ENCODE measurements at regions not wholly inside any gene's neighbourhood (a gene's known extent, or its start where the extent isn't known, plus 50 kb on each side); places are given as distances from the start of the nearest gene placed in this dataset.

DNA sequence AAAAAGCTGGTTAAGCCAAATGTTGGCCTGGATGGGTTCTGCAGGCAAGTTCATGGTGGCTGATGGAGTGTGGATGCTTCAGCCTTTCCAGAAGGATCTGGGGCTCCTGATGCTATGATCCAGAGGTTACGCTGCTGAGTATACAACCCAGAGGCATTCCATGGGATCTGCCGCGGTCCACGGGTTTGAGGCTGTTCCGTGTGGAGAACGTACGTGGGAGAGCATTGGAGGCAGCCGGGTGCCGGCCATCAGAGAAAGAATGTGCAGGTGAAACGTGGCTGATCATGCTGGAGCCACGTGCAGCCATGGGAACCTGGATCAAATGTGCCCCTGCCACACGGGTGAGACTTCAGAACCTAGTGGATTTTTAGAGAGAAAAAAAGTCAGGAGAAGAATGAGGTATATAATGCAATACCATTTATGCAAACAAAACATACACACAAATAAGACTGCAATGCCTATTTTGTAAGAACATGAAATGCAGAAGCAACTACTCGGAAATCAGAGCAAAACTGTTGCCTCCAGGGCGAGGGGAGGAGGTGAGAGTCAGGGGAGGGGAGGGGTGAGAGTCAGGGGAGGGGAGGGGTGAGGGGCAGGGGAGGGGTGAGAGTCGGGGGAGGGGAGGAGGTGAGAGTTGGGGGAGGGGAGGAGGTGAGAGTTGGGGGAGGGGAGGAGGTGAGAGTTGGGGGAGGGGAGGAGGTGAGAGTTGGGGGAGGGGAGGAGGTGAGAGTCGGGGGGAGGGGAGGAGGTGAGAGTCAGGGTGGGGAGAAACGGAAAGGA lies 116.5 kb upstream of the C1orf174 start:
- TF ChIP-seq EZH2phosphoT487 (IDR thresholded peaks at IDR 0.05; ENCODE audit: borderline replicate concordance, low read length): no peak
- TF ChIP-seq, protein P1, sequence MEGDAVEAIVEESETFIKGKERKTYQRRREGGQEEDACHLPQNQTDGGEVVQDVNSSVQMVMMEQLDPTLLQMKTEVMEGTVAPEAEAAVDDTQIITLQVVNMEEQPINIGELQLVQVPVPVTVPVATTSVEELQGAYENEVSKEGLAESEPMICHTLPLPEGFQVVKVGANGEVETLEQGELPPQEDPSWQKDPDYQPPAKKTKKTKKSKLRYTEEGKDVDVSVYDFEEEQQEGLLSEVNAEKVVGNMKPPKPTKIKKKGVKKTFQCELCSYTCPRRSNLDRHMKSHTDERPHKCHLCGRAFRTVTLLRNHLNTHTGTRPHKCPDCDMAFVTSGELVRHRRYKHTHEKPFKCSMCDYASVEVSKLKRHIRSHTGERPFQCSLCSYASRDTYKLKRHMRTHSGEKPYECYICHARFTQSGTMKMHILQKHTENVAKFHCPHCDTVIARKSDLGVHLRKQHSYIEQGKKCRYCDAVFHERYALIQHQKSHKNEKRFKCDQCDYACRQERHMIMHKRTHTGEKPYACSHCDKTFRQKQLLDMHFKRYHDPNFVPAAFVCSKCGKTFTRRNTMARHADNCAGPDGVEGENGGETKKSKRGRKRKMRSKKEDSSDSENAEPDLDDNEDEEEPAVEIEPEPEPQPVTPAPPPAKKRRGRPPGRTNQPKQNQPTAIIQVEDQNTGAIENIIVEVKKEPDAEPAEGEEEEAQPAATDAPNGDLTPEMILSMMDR (IDR thresholded peaks at IDR 0.05; ENCODE audit: low read depth, low read length, poor library complexity, severe bottlenecking): no peak
- H3K4me1 ChIP-seq (ENCODE audit: control insufficient read depth, low read length): peaks cover 96% of the 10 kb centered on the region
- H3F3A ChIP-seq (ENCODE audit: control insufficient read depth, insufficient read depth): peaks cover 22% of the 10 kb centered on the region
- no peaks in the 10 kb centered on the region for H3K27me3 ChIP-seq (ENCODE audit: control insufficient read depth, low read length)
- H3K4me2 ChIP-seq (ENCODE audit: low read length): peak overlapping the region; percentile 40
- peak overlapping the region; percentile 48 for H3K27ac ChIP-seq (ENCODE audit: low read depth, low read length)
- H4K20me1 ChIP-seq (ENCODE audit: control insufficient read depth, insufficient read depth, low read depth, low read length): no peaks in the 10 kb centered on the region
- no peaks in the 10 kb centered on the region for H3K9me2 ChIP-seq (replicated peaks; ENCODE audit: control insufficient read depth, low read length)
- peak overlapping the region; percentile 31 for H3K4me3 ChIP-seq (ENCODE audit: low read length)
- H3K79me2 ChIP-seq (ENCODE audit: control insufficient read depth, low read length): no peaks in the 10 kb centered on the region; the same call in 1 of the 2 replicates
- H3K9me3 ChIP-seq (ENCODE audit: control insufficient read depth, insufficient read depth, low read length): no peaks in the 10 kb centered on the region
- H3K36me3 ChIP-seq (ENCODE audit: control insufficient read depth, low read length): peaks cover 31% of the 10 kb centered on the region

DNA sequence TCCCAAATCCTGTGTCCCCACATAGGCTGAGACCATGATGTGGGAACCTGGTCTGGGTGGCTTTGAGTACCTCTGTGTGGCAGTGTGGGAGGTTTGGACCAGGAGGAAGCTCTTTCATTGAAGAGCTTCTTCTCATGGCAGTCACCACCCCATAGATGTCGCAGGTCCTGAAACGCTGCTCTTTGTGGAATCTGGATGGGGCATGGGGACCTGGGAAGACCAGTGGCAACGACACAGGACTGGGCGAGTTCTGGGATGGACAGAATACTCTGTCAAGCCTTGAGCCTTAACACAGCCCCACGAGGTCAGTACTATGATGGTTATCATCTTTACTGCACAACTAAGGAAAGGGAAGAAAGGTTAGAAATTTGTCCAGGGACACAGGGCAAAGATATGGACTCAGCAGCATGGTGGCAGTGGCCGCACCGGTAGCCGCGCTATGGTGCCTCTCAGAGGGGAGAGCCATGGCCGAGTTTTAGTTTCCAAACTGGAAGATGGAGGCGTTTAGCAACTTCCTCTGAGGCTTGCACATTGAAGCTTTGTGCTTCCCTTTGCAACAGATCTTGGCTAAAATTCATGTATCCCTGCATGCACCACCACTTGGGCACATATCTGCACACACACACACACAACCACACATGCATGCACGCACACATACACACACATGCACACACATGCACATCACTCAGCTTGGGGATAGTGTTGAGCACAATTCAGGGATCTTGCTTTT lies 117.7 kb upstream of the C1orf174 start:
- H3K79me2 ChIP-seq (ENCODE audit: control insufficient read depth, low read length): no peaks in the 10 kb centered on the region
- H3K27me3 ChIP-seq (ENCODE audit: control insufficient read depth, low read length): no peaks in the 10 kb centered on the region
- peaks cover 40% of the 10 kb centered on the region for H3K36me3 ChIP-seq (ENCODE audit: control insufficient read depth, low read length)
- TF ChIP-seq, protein P1 (IDR thresholded peaks at IDR 0.05; ENCODE audit: low read depth, low read length, poor library complexity, severe bottlenecking): peak; percentile 33
- no peak for TF ChIP-seq EZH2phosphoT487 (IDR thresholded peaks at IDR 0.05; ENCODE audit: borderline replicate concordance, low read length)
- H3F3A ChIP-seq (ENCODE audit: control insufficient read depth, insufficient read depth): peaks cover 22% of the 10 kb centered on the region
- H3K4me1 ChIP-seq (ENCODE audit: control insufficient read depth, low read length): peaks cover 95% of the 10 kb centered on the region
- 0 out of 2 replicates have a peak overlapping the region, but pooled peaks have one; percentile 5 for H3K4me3 ChIP-seq (ENCODE audit: low read length)
- no peaks in the 10 kb centered on the region for H3K9me3 ChIP-seq (ENCODE audit: control insufficient read depth, insufficient read depth, low read length)
- H3K9me2 ChIP-seq (replicated peaks; ENCODE audit: control insufficient read depth, low read length): no peaks in the 10 kb centered on the region
- peak overlapping the region; percentile 22 for H3K4me2 ChIP-seq (ENCODE audit: low read length)
- H4K20me1 ChIP-seq (ENCODE audit: control insufficient read depth, insufficient read depth, low read depth, low read length): no peaks in the 10 kb centered on the region
- peak overlapping the region; percentile 48 for H3K27ac ChIP-seq (ENCODE audit: low read depth, low read length)

DNA sequence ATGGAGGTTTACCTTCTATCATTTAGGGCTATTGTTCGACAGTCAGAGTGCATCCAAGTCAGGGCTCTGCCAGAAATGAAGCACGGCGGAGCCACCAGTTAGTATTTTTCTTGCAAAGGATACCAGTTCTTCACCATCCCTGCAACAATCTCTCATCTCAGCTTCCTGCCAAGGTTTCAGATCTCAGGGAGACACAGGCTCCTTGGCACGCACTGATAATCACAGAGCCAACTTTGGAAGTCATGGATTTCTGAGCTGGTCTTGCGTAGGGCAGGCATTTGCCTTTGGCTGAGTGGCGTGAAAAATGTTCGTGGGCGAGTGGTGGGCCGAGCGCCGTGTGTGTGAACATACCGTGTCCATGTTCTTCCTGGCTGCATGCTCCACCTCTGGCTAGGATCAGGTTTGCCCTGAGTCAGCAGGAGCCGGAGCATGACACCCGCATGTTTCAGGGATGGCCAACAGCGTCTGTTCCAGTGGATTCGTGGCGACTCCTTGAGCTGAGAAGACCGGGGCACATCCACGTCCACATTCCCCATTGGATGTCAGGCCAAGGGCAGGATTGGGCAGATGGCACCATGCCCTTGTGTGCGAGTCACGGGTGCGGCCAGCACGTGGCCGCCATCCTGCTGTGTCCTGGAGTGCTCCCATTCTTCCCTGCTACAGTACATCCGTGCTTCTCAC lies 118.5 kb upstream of the C1orf174 start:
- H3F3A ChIP-seq (ENCODE audit: control insufficient read depth, insufficient read depth): peaks cover 24% of the 10 kb centered on the region
- no peaks in the 10 kb centered on the region for H3K27me3 ChIP-seq (ENCODE audit: control insufficient read depth, low read length)
- H3K79me2 ChIP-seq (ENCODE audit: control insufficient read depth, low read length): no peaks in the 10 kb centered on the region
- no peak for TF ChIP-seq EZH2phosphoT487 (IDR thresholded peaks at IDR 0.05; ENCODE audit: borderline replicate concordance, low read length)
- no peaks in the 10 kb centered on the region for H4K20me1 ChIP-seq (ENCODE audit: control insufficient read depth, insufficient read depth, low read depth, low read length)
- H3K9me3 ChIP-seq (ENCODE audit: control insufficient read depth, insufficient read depth, low read length): no peaks in the 10 kb centered on the region
- H3K27ac ChIP-seq (ENCODE audit: low read depth, low read length): peak overlapping the region; percentile 48
- no peak overlapping the region for H3K4me3 ChIP-seq (ENCODE audit: low read length)
- H3K4me1 ChIP-seq (ENCODE audit: control insufficient read depth, low read length): peaks cover 89% of the 10 kb centered on the region
- no peaks in the 10 kb centered on the region for H3K9me2 ChIP-seq (replicated peaks; ENCODE audit: control insufficient read depth, low read length)
- no peak overlapping the region; the same call in 1 of the 2 replicates for H3K4me2 ChIP-seq (ENCODE audit: low read length)
- peaks cover 48% of the 10 kb centered on the region for H3K36me3 ChIP-seq (ENCODE audit: control insufficient read depth, low read length)

Measured in DOHH2 (cell line).